Naive thymus-derived CD4-positive, alpha-beta T cell (primary cell): ENCODE measurements at regions not wholly inside any gene's neighbourhood (a gene's known extent, or its start where the extent isn't known, plus 50 kb on each side); places are given as distances from the start of the nearest gene placed in this dataset.

Experiments
- ATAC-seq: fragments of 150-1000 bp; cut with Tn5 transposase; 2 replicates; pipeline ENCODE4 v1.10.0; 2021; ENCODE audit warnings: mild to moderate bottlenecking, moderate library complexity
- CTCF ChIA-PET: fragments of 350-600 bp; sonication (Branson Sonifier 250); formaldehyde crosslinking; loops from one replicate; lab custom pipeline; 2021; ENCODE audit warnings: antibody characterized with exemption; lab: Charles Lee
- POLR2A ChIA-PET: fragments of 350-600 bp; sonication (Branson Sonifier 250); formaldehyde crosslinking; loops from one replicate; lab custom pipeline; 2021; ENCODE audit warnings: antibody characterized with exemption, inconsistent platforms; lab: Charles Lee
- DNase-seq, 9 donors: peaks; one replicate each; pipeline versions ENCODE4 v3.0.0 to v3.0.0-alpha.2; 2020 to 2022; ENCODE audit warnings: mixed read lengths in 1 of 9
- H3K27ac ChIP-seq: one replicate; pipeline ENCODE4 v1.7.0; 2013; ENCODE audit warnings: mild to moderate bottlenecking, low read depth, low read length, moderate library complexity
- H3K27me3 ChIP-seq, 2 donors: one replicate each; pipeline ENCODE4 v1.7.0; 2013; ENCODE audit warnings: low read length in 2 of 2, mild to moderate bottlenecking in 2 of 2, moderate library complexity in 2 of 2; ENCODE audit not compliant: control insufficient read depth in 2 of 2, insufficient read depth in 2 of 2
- H3K36me3 ChIP-seq, 3 experiments: 1 replicate in 2 of 3; 2 replicates in 1 of 3; pipeline ENCODE4 v1.7.0; 2013; ENCODE audit warnings: low read length in 3 of 3, mild to moderate bottlenecking in 3 of 3, moderate library complexity in 1 of 3; ENCODE audit not compliant: insufficient read depth in 3 of 3, control insufficient read depth in 2 of 3
- H3K4me1 ChIP-seq, 2 donors: one replicate each; pipeline ENCODE4 v1.7.0; 2013; ENCODE audit warnings: low read length in 2 of 2, mild to moderate bottlenecking in 2 of 2, moderate library complexity in 1 of 2; ENCODE audit not compliant: control insufficient read depth in 2 of 2, insufficient read depth in 2 of 2
- H3K4me3 ChIP-seq: 2 replicates; pipeline ENCODE4 v1.7.0; 2013; ENCODE audit warnings: mild to moderate bottlenecking, low read length
- H3K9me3 ChIP-seq, 3 experiments: 1 replicate in 2 of 3; 2 replicates in 1 of 3; pipeline ENCODE4 v1.7.0; 2013; ENCODE audit warnings: low read length in 3 of 3; ENCODE audit not compliant: control insufficient read depth in 2 of 3
- H3K27ac Mint-ChIP-seq, 9 donors: one replicate each; pipeline ENCODE4 v1.8.0; 2020 to 2022; ENCODE audit warnings: mixed read lengths in 9 of 9, mild to moderate bottlenecking in 8 of 9, moderate library complexity in 5 of 9, inconsistent platforms in 2 of 9
- H3K27me3 Mint-ChIP-seq, 5 donors: one replicate each; pipeline ENCODE4 v1.8.0; 2021 to 2022; ENCODE audit warnings: mixed read lengths in 5 of 5, mild to moderate bottlenecking in 1 of 5
- H3K36me3 Mint-ChIP-seq, 5 donors: one replicate each; pipeline ENCODE4 v1.8.0; 2020 to 2022; ENCODE audit warnings: mixed read lengths in 5 of 5, mild to moderate bottlenecking in 3 of 5, inconsistent platforms in 1 of 5
- H3K4me1 Mint-ChIP-seq, 7 donors: one replicate each; pipeline ENCODE4 v1.8.0; 2020 to 2022; ENCODE audit warnings: mixed read lengths in 7 of 7, mild to moderate bottlenecking in 3 of 7, inconsistent platforms in 1 of 7
- H3K4me3 Mint-ChIP-seq, 10 donors: one replicate each; pipeline ENCODE4 v1.8.0; 2020 to 2022; ENCODE audit warnings: mild to moderate bottlenecking in 10 of 10, mixed read lengths in 10 of 10, moderate library complexity in 6 of 10, inconsistent platforms in 2 of 10
- H3K9me3 Mint-ChIP-seq, 11 donors: one replicate each; pipeline ENCODE4 v1.8.0; 2020 to 2022; ENCODE audit warnings: mixed read lengths in 11 of 11, mild to moderate bottlenecking in 4 of 11, inconsistent platforms in 1 of 11, moderate library complexity in 1 of 11
- intact Hi-C, 2 donors: fragments of 100-400 bp; cut with micrococcal nuclease; formaldehyde crosslinking; loops; one replicate each; pipeline ENCODE4 v1.15.1; 2023

- no peak for DNase-seq
- ATAC-seq, result no peak
- H3K27ac ChIP-seq, result no peak overlapping the region
- intact Hi-C loops, result no loop called here
- peaks cover 0 to 10% (median 4%) of the 10 kb centered on the region in 5 donors for H3K27me3 Mint-ChIP-seq
- ChIA-PET CTCF (no interaction called here), POLR2A (no interaction called here)
- H3K4me3 Mint-ChIP-seq, result no peak overlapping the region
- no peaks in the 10 kb centered on the region for H3K27me3 ChIP-seq
- no peaks in the 10 kb centered on the region for H3K36me3 ChIP-seq
- no peaks in the 10 kb centered on the region for H3K9me3 ChIP-seq
- H3K9me3 Mint-ChIP-seq, result no peaks in the 10 kb centered on the region
- no peak overlapping the region for H3K4me3 ChIP-seq
- no peak overlapping the region for H3K27ac Mint-ChIP-seq
- H3K4me1 ChIP-seq, result no peaks in the 10 kb centered on the region
- no peaks in the 10 kb centered on the region for H3K4me1 Mint-ChIP-seq
- H3K36me3 Mint-ChIP-seq, result no peaks in the 10 kb centered on the region
Observed at GRCh38 chr2:15049096-15049993, 416.8 kb downstream of the LRATD1 start.

GRCh38 chr2:15050483-15050882, 418.0 kb downstream of the LRATD1 start:
- ChIA-PET POLR2A (no interaction called here), CTCF (no interaction called here)
- DNase-seq (no peak), ATAC-seq (no peak)
- peaks cover 4 to 18% (median 10%) of the 10 kb centered on the region in 5 donors for H3K27me3 Mint-ChIP-seq
- Histone ChIP-seq H3K4me3 (no peak overlapping the region), H3K27me3 (no peaks in the 10 kb centered on the region), H3K9me3 (no peaks in the 10 kb centered on the region), H3K36me3 (no peaks in the 10 kb centered on the region), H3K4me1 (no peaks in the 10 kb centered on the region), H3K27ac (no peak overlapping the region)
- no peak overlapping the region for H3K4me3 Mint-ChIP-seq
- peaks cover 0 to 4% (median 0%) of the 10 kb centered on the region in 11 donors for H3K9me3 Mint-ChIP-seq
- H3K27ac Mint-ChIP-seq, result no peak overlapping the region
- H3K36me3 Mint-ChIP-seq, result no peaks in the 10 kb centered on the region
- intact Hi-C loops, result no loop called here
- no peaks in the 10 kb centered on the region for H3K4me1 Mint-ChIP-seq

- no peaks in the 10 kb centered on the region for H3K4me1 ChIP-seq
- intact Hi-C loops, result no loop called here
- H3K9me3 ChIP-seq, result no peaks in the 10 kb centered on the region
- H3K27me3 ChIP-seq, result no peaks in the 10 kb centered on the region
- H3K4me1 Mint-ChIP-seq, result no peaks in the 10 kb centered on the region
- H3K27ac ChIP-seq, result no peak overlapping the region
- H3K9me3 Mint-ChIP-seq, result peaks cover 0 to 4% (median 0%) of the 10 kb centered on the region in 11 donors
- H3K27ac Mint-ChIP-seq, result no peak overlapping the region
- H3K27me3 Mint-ChIP-seq, result peaks cover 10 to 34% (median 10%) of the 10 kb centered on the region in 5 donors
- CTCF ChIA-PET, result no interaction called here
- no peaks in the 10 kb centered on the region for H3K36me3 Mint-ChIP-seq
- POLR2A ChIA-PET, result no interaction called here
- no peaks in the 10 kb centered on the region for H3K36me3 ChIP-seq
- H3K4me3 Mint-ChIP-seq, result no peak overlapping the region
- H3K4me3 ChIP-seq, result no peak overlapping the region
- ATAC-seq (no peak), DNase-seq (no peak)
Observed at GRCh38 chr2:15053542-15053941, 421.0 kb downstream of the LRATD1 start.

GRCh38 chr2:15058015-15058720, 425.7 kb downstream of the LRATD1 start:
- CTCF ChIA-PET, result no interaction called here
- H3K36me3 Mint-ChIP-seq, result peaks cover 0 to 3% (median 0%) of the 10 kb centered on the region in 5 donors
- intact Hi-C loops, result no loop called here

GRCh38 chr2:15058721-15059157, 426.2 kb downstream of the LRATD1 start:
- DNase-seq (no peak), ATAC-seq (no peak)
- Histone ChIP-seq H3K27me3 (no peaks in the 10 kb centered on the region), H3K4me3 (no peak overlapping the region), H3K4me1 (no peaks in the 10 kb centered on the region), H3K9me3 (no peaks in the 10 kb centered on the region), H3K36me3 (no peaks in the 10 kb centered on the region), H3K27ac (no peak overlapping the region)
- intact Hi-C loops, result no loop called here
- no peak overlapping the region for H3K4me3 Mint-ChIP-seq
- peaks cover 0 to 7% (median 1%) of the 10 kb centered on the region in 11 donors for H3K9me3 Mint-ChIP-seq
- ChIA-PET CTCF (no interaction called here), POLR2A (no interaction called here)
- H3K27ac Mint-ChIP-seq, result no peak overlapping the region
- no peaks in the 10 kb centered on the region for H3K4me1 Mint-ChIP-seq
- peaks cover 0 to 3% (median 0%) of the 10 kb centered on the region in 5 donors for H3K36me3 Mint-ChIP-seq
- peaks cover 4 to 39% (median 18%) of the 10 kb centered on the region in 5 donors for H3K27me3 Mint-ChIP-seq

More at GRCh38 chr2:15058015-15058720, 425.7 kb downstream of the LRATD1 start:
- peaks cover 0 to 7% (median 0%) of the 10 kb centered on the region in 11 donors for H3K9me3 Mint-ChIP-seq
- no peaks in the 10 kb centered on the region for H3K4me1 Mint-ChIP-seq
- Histone ChIP-seq H3K36me3 (no peaks in the 10 kb centered on the region), H3K4me3 (no peak overlapping the region), H3K27ac (no peak overlapping the region), H3K4me1 (no peaks in the 10 kb centered on the region), H3K27me3 (no peaks in the 10 kb centered on the region), H3K9me3 (no peaks in the 10 kb centered on the region)
- POLR2A ChIA-PET, result no interaction called here
- ATAC-seq (no peak), DNase-seq (no peak)
- no peak overlapping the region for H3K4me3 Mint-ChIP-seq
- peaks cover 4 to 44% (median 18%) of the 10 kb centered on the region in 5 donors for H3K27me3 Mint-ChIP-seq
- no peak overlapping the region for H3K27ac Mint-ChIP-seq

GRCh38 chr2:15059870-15060512, 427.5 kb downstream of the LRATD1 start:
- ATAC-seq, result no peak
- intact Hi-C loops, result no loop called here
- Mint-ChIP-seq H3K9me3 (peaks cover 0 to 8% (median 2%) of the 10 kb centered on the region in 11 donors), H3K36me3 (peaks cover 0 to 3% (median 0%) of the 10 kb centered on the region in 5 donors), H3K27ac (no peak overlapping the region), H3K4me3 (no peak overlapping the region), H3K4me1 (no peaks in the 10 kb centered on the region), H3K27me3 (peaks cover 4 to 34% (median 14%) of the 10 kb centered on the region in 5 donors)
- CTCF ChIA-PET, result no interaction called here
- POLR2A ChIA-PET, result no interaction called here
- Histone ChIP-seq H3K27me3 (no peaks in the 10 kb centered on the region), H3K9me3 (no peaks in the 10 kb centered on the region), H3K36me3 (no peaks in the 10 kb centered on the region), H3K27ac (no peak overlapping the region), H3K4me3 (no peak overlapping the region), H3K4me1 (no peaks in the 10 kb centered on the region)
- DNase-seq, result no peak
